Colonic mucosa (tissue), 4 donors: ENCODE measurements at regions not wholly inside any gene's neighbourhood (a gene's known extent, or its start where the extent isn't known, plus 50 kb on each side); places are given as distances from the start of the nearest gene placed in this dataset.

Experiments
- DNase-seq: peaks from one replicate; pipeline ENCODE4 v3.0.0-alpha.2; 2020
- H3K27ac ChIP-seq: fragments of 200-600 bp; one replicate; pipeline ENCODE4 v1.8.0; 2021
- H3K27me3 ChIP-seq: fragments of 200-600 bp; one replicate; pipeline ENCODE4 v1.8.0; 2021
- H3K36me3 ChIP-seq: fragments of 200-600 bp; one replicate; pipeline ENCODE4 v1.8.0; 2021
- H3K4me1 ChIP-seq: fragments of 200-600 bp; one replicate; pipeline ENCODE4 v1.8.0; 2021; ENCODE audit warnings: mild to moderate bottlenecking
- H3K4me3 ChIP-seq: fragments of 200-600 bp; one replicate; pipeline ENCODE4 v1.8.0; 2021
- H3K9ac ChIP-seq, 2 donors: one replicate each; pipeline ENCODE4 v1.7.0; 2013; ENCODE audit warnings: control low read depth in 2 of 2, low read depth in 2 of 2, low read length in 2 of 2
- H3K9me3 ChIP-seq: fragments of 200-600 bp; one replicate; pipeline ENCODE4 v1.8.0; 2021
- CTCF ChIP-seq: fragments of 200-600 bp; IDR thresholded peaks from one replicate; pipeline ENCODE4 v1.8.0; 2022; ENCODE audit warnings: antibody characterized with exemption, mild to moderate bottlenecking
- intact Hi-C: fragments of 100-400 bp; cut with DNase I; formaldehyde crosslinking; loops from one replicate; pipeline ENCODE4 v1.14.1; 2022
- donor health status: healthy.
- donor health status: DM: no; HTN: no; CAD: no.
- donor health status: DM: no; HTN: no; CAD: no.

- no peak for DNase-seq
- intact Hi-C loops, result no loop called here
- Histone ChIP-seq H3K36me3 (no peaks in the 10 kb centered on the region), H3K4me3 (no peak overlapping the region), H3K9ac (no peak overlapping the region), H3K27ac (no peak overlapping the region), H3K27me3 (no peaks in the 10 kb centered on the region), H3K9me3 (no peaks in the 10 kb centered on the region), H3K4me1 (no peaks in the 10 kb centered on the region)
- no peak for TF ChIP-seq CTCF
These were observed 771.1 kb downstream of the NR2F1-AS1 start for GRCh38 chr5:92809855-92810465.

GRCh38 chr5:92808474-92808873 lies 772.5 kb downstream of the NR2F1-AS1 start:
- Histone ChIP-seq H3K4me1 (no peaks in the 10 kb centered on the region), H3K9ac (no peak overlapping the region), H3K27ac (no peak overlapping the region), H3K27me3 (no peaks in the 10 kb centered on the region), H3K9me3 (no peaks in the 10 kb centered on the region), H3K36me3 (no peaks in the 10 kb centered on the region), H3K4me3 (no peak overlapping the region)
- intact Hi-C loops, result no loop called here
- no peak for TF ChIP-seq CTCF
- DNase-seq, result no peak

GRCh38 chr5:92807085-92807484 lies 773.9 kb downstream of the NR2F1-AS1 start:
- TF ChIP-seq CTCF, result no peak
- no peak for DNase-seq
- no peaks in the 10 kb centered on the region for H3K36me3 ChIP-seq
- no peaks in the 10 kb centered on the region for H3K4me1 ChIP-seq
- H3K9ac ChIP-seq, result no peak overlapping the region
- no peak overlapping the region for H3K27ac ChIP-seq
- H3K27me3 ChIP-seq, result no peaks in the 10 kb centered on the region
- no peaks in the 10 kb centered on the region for H3K9me3 ChIP-seq
- intact Hi-C loops, result no loop called here
- H3K4me3 ChIP-seq, result no peak overlapping the region

GRCh38 chr5:92805446-92805845 lies 775.6 kb downstream of the NR2F1-AS1 start:
- no peak overlapping the region for H3K4me3 ChIP-seq
- no peak for DNase-seq
- H3K27me3 ChIP-seq, result no peaks in the 10 kb centered on the region
- H3K9ac ChIP-seq, result no peak overlapping the region
- H3K4me1 ChIP-seq, result no peaks in the 10 kb centered on the region
- no peaks in the 10 kb centered on the region for H3K9me3 ChIP-seq
- no peak for TF ChIP-seq CTCF
- no peak overlapping the region for H3K27ac ChIP-seq
- H3K36me3 ChIP-seq, result no peaks in the 10 kb centered on the region
- intact Hi-C loops, result no loop called here

GRCh38 chr5:92801911-92802310 lies 779.1 kb downstream of the NR2F1-AS1 start:
- intact Hi-C loops, result no loop called here
- Histone ChIP-seq H3K36me3 (no peaks in the 10 kb centered on the region), H3K9ac (no peak overlapping the region), H3K27ac (no peak overlapping the region), H3K27me3 (no peaks in the 10 kb centered on the region), H3K4me1 (no peaks in the 10 kb centered on the region), H3K4me3 (no peak overlapping the region), H3K9me3 (no peaks in the 10 kb centered on the region)
- no peak for TF ChIP-seq CTCF
- DNase-seq, result no peak

- no peak for DNase-seq
These were observed 780.7 kb downstream of the NR2F1-AS1 start for GRCh38 chr5:92800365-92800764.

More at GRCh38 chr5:92800365-92800764, 780.7 kb downstream of the NR2F1-AS1 start:
- Histone ChIP-seq H3K4me3 (no peak overlapping the region), H3K27ac (no peak overlapping the region), H3K4me1 (no peaks in the 10 kb centered on the region), H3K9me3 (no peaks in the 10 kb centered on the region), H3K27me3 (no peaks in the 10 kb centered on the region), H3K9ac (no peak overlapping the region), H3K36me3 (no peaks in the 10 kb centered on the region)
- no peak for TF ChIP-seq CTCF
- intact Hi-C loops, result no loop called here
